Liver (tissue), 8 donors: ENCODE measurements at regions not wholly inside any gene's neighbourhood (a gene's known extent, or its start where the extent isn't known, plus 50 kb on each side); places are given as distances from the start of the nearest gene placed in this dataset.

ENCODE experiments used
- DNase-seq: peaks from one replicate; pipeline ENCODE4 v3.0.0-alpha.2; 2017; ENCODE audit warnings: low spot score
- H3K27ac ChIP-seq, 2 donors: one replicate each; pipeline ENCODE4 v1.7.0; 2013; ENCODE audit warnings: inconsistent platforms in 2 of 2, low read length in 2 of 2, control low read depth in 1 of 2, low read depth in 1 of 2, mild to moderate bottlenecking in 1 of 2
- H3K27me3 ChIP-seq, 4 donors: one replicate each; pipeline versions ENCODE4 v1.6.1 to v1.7.0; 2013; ENCODE audit warnings: low read length in 3 of 4, inconsistent platforms in 1 of 4, mild to moderate bottlenecking in 1 of 4, moderate library complexity in 1 of 4; ENCODE audit not compliant: control insufficient read depth in 4 of 4, insufficient read depth in 4 of 4
- H3K36me3 ChIP-seq, 4 donors: one replicate each; pipeline versions ENCODE4 v1.6.1 to v1.7.0; 2013; ENCODE audit warnings: low read length in 3 of 4, mild to moderate bottlenecking in 3 of 4, low read depth in 1 of 4, moderate library complexity in 1 of 4; ENCODE audit not compliant: control insufficient read depth in 4 of 4, insufficient read depth in 3 of 4
- H3K4me1 ChIP-seq, 4 donors: one replicate each; pipeline versions ENCODE4 v1.6.1 to v1.7.0; 2013; ENCODE audit warnings: low read length in 3 of 4, mild to moderate bottlenecking in 3 of 4, moderate library complexity in 1 of 4; ENCODE audit not compliant: control insufficient read depth in 4 of 4, insufficient read depth in 4 of 4
- H3K4me3 ChIP-seq, 3 donors: one replicate each; pipeline versions ENCODE4 v1.6.1 to v1.7.0; 2013; ENCODE audit warnings: low read length in 3 of 3, control low read depth in 1 of 3, low read depth in 1 of 3, mild to moderate bottlenecking in 1 of 3
- H3K9ac ChIP-seq, 2 donors: one replicate each; pipeline ENCODE4 v1.7.0; 2013; ENCODE audit warnings: low read length in 2 of 2, mild to moderate bottlenecking in 2 of 2, moderate library complexity in 2 of 2, control low read depth in 1 of 2, low read depth in 1 of 2
- H3K9me3 ChIP-seq, 4 donors: one replicate each; pipeline versions ENCODE4 v1.6.1 to v1.7.0; 2013; ENCODE audit warnings: low read length in 3 of 4; ENCODE audit not compliant: control insufficient read depth in 4 of 4
- EGR1 ChIP-seq, 2 donors: IDR thresholded peaks; 2 replicates each; pipeline ENCODE4 v1.6.1; 2016 to 2018; ENCODE audit warnings: antibody characterized with exemption in 2 of 2, low read depth in 2 of 2
- FOXA2 ChIP-seq: IDR thresholded peaks from 2 replicates; pipeline ENCODE4 v1.6.1; 2016; ENCODE audit warnings: antibody characterized with exemption
- GABPA ChIP-seq, 2 donors: IDR thresholded peaks in 1 of 2; conservative IDR thresholded peaks in 1 of 2; 2 replicates each; pipeline ENCODE4 v1.6.1; 2016; ENCODE audit warnings: antibody characterized with exemption in 2 of 2, mild to moderate bottlenecking in 1 of 2, moderate library complexity in 1 of 2
- HNF4A ChIP-seq, 2 donors: conservative IDR thresholded peaks; 2 replicates each; pipeline ENCODE4 v1.6.1; 2016; ENCODE audit warnings: antibody characterized with exemption in 2 of 2, mild to moderate bottlenecking in 2 of 2
- HNF4G ChIP-seq: IDR thresholded peaks from 2 replicates; pipeline ENCODE4 v1.6.1; 2016; ENCODE audit warnings: antibody characterized with exemption
- JUND ChIP-seq, 2 donors: IDR thresholded peaks; 2 replicates each; pipeline ENCODE4 v1.6.1; 2016; ENCODE audit warnings: antibody characterized with exemption in 2 of 2
- NR2F2 ChIP-seq: IDR thresholded peaks from 2 replicates; pipeline ENCODE4 v1.6.1; 2016; ENCODE audit warnings: antibody characterized with exemption
- RAD21 ChIP-seq, 2 donors: IDR thresholded peaks; 2 replicates each; pipeline ENCODE4 v1.6.1; 2016; ENCODE audit warnings: antibody characterized with exemption in 2 of 2, mild to moderate bottlenecking in 2 of 2
- RXRA ChIP-seq, 2 donors: IDR thresholded peaks; 2 replicates each; pipeline ENCODE4 v1.6.1; 2017 to 2018; ENCODE audit warnings: antibody characterized with exemption in 2 of 2, mild to moderate bottlenecking in 1 of 2
- SP1 ChIP-seq: IDR thresholded peaks from 2 replicates; pipeline ENCODE4 v1.6.1; 2018; ENCODE audit warnings: antibody characterized with exemption, mild to moderate bottlenecking
- TAF1 ChIP-seq: conservative IDR thresholded peaks from 2 replicates; pipeline ENCODE4 v1.6.1; 2016; ENCODE audit warnings: antibody characterized with exemption, mild to moderate bottlenecking
- WGBS: extraction: QIAGEN DNeasy Blood & Tissue Kit; methylation state at CpG from one replicate; pipeline ENCODE4 v1.1.7; 2013; 5-methylcytosine and 5-hydroxymethylcytosine counted together
- TF ChIP-seq, protein P1 (sequence below): IDR thresholded peaks from 2 replicates; pipeline ENCODE4 v1.6.1; 2016; ENCODE audit warnings: antibody characterized with exemption
- TF ChIP-seq, protein P2 (sequence below): fragments of 150-350 bp; IDR thresholded peaks from 2 replicates; pipeline ENCODE4 v1.5.1; 2017; ENCODE audit warnings: improper control_type of control experiment, low read depth, low read length; ENCODE audit not compliant: missing input control
- TF ChIP-seq, protein P3 (sequence below): IDR thresholded peaks from 2 replicates; pipeline ENCODE4 v1.6.1; 2016; ENCODE audit warnings: antibody characterized with exemption, mild to moderate bottlenecking
- TF ChIP-seq, protein P4 (sequence below): IDR thresholded peaks from 2 replicates; pipeline ENCODE4 v1.6.1; 2016; ENCODE audit warnings: antibody characterized with exemption
- TF ChIP-seq, protein P5 (sequence below): IDR thresholded peaks from 2 replicates; pipeline ENCODE4 v1.6.1; 2016; ENCODE audit warnings: antibody characterized with exemption
- donor health status: healthy.
- donor health status: healthy.
- donor health status: healthy.
- donor health status: healthy.
- donor health status: healthy.

DNA sequence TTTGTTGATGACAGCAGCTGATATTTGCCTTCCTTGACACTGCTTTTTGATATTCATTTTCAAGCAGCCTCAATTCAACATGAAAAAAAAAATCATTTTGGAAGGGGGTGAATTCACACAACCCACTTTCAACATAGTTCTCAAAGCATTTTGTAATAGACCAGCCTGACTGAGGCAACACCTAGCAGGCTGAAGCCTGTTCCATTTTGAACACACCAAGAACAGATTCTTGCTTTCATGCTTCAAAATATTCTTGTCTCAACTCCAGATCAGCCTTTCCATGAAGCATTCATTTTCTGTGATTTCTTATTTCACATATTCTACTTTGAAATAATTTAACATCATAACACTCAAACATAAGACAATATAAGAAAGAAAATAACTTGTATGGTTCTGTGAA lies 812.6 kb upstream of the POU3F3 start:
- TF ChIP-seq TAF1 (no peak), FOXA2 (no peak), HNF4A (conservative IDR thresholded peaks at IDR 0.05) (no peak), GABPA (IDR thresholded peaks at IDR 0.05 in 1 of 2, conservative IDR thresholded peaks at IDR 0.05 in 1 of 2) (no peak), RXRA (IDR thresholded peaks at IDR 0.05) (no peak), SP1 (no peak), RAD21 (IDR thresholded peaks at IDR 0.05) (no peak), NR2F2 (no peak)
- TF ChIP-seq, protein P1, sequence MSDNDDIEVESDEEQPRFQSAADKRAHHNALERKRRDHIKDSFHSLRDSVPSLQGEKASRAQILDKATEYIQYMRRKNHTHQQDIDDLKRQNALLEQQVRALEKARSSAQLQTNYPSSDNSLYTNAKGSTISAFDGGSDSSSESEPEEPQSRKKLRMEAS = no peak
- TF ChIP-seq, protein P2, sequence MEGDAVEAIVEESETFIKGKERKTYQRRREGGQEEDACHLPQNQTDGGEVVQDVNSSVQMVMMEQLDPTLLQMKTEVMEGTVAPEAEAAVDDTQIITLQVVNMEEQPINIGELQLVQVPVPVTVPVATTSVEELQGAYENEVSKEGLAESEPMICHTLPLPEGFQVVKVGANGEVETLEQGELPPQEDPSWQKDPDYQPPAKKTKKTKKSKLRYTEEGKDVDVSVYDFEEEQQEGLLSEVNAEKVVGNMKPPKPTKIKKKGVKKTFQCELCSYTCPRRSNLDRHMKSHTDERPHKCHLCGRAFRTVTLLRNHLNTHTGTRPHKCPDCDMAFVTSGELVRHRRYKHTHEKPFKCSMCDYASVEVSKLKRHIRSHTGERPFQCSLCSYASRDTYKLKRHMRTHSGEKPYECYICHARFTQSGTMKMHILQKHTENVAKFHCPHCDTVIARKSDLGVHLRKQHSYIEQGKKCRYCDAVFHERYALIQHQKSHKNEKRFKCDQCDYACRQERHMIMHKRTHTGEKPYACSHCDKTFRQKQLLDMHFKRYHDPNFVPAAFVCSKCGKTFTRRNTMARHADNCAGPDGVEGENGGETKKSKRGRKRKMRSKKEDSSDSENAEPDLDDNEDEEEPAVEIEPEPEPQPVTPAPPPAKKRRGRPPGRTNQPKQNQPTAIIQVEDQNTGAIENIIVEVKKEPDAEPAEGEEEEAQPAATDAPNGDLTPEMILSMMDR = no peak
- Histone ChIP-seq H3K27me3 (peaks cover 0 to 3% (median 1%) of the 10 kb centered on the region in 4 donors), H3K4me3 (no peak overlapping the region), H3K36me3 (no peaks in the 10 kb centered on the region), H3K27ac (no peak overlapping the region), H3K9ac (no peak overlapping the region), H3K9me3 (no peaks in the 10 kb centered on the region), H3K4me1 (no peaks in the 10 kb centered on the region)
- no peak for DNase-seq

DNA sequence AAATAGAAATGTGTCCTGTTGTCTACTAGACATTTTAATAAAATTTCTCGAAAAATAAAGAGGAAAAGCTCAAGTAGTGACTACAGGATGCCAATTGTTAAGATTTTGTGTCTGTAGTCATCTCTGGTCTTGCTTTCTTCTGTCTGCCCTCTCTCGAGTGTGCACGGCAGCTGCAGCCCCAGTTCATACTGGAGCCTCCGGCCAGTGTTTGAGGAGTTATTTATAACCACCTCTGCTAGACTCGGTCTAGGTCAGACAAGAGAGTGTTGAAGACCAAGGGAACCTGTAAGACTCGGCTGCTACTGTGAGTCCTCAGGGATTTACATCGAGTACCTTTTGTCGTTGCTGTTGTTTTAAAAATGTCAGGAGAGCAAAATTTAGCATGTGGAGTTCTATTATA lies 810.1 kb upstream of the POU3F3 start:
- TF ChIP-seq, protein P2 = no peak
- TF ChIP-seq, protein P3, sequence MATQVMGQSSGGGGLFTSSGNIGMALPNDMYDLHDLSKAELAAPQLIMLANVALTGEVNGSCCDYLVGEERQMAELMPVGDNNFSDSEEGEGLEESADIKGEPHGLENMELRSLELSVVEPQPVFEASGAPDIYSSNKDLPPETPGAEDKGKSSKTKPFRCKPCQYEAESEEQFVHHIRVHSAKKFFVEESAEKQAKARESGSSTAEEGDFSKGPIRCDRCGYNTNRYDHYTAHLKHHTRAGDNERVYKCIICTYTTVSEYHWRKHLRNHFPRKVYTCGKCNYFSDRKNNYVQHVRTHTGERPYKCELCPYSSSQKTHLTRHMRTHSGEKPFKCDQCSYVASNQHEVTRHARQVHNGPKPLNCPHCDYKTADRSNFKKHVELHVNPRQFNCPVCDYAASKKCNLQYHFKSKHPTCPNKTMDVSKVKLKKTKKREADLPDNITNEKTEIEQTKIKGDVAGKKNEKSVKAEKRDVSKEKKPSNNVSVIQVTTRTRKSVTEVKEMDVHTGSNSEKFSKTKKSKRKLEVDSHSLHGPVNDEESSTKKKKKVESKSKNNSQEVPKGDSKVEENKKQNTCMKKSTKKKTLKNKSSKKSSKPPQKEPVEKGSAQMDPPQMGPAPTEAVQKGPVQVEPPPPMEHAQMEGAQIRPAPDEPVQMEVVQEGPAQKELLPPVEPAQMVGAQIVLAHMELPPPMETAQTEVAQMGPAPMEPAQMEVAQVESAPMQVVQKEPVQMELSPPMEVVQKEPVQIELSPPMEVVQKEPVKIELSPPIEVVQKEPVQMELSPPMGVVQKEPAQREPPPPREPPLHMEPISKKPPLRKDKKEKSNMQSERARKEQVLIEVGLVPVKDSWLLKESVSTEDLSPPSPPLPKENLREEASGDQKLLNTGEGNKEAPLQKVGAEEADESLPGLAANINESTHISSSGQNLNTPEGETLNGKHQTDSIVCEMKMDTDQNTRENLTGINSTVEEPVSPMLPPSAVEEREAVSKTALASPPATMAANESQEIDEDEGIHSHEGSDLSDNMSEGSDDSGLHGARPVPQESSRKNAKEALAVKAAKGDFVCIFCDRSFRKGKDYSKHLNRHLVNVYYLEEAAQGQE = no peak
- TF ChIP-seq EGR1 (IDR thresholded peaks at IDR 0.05; ENCODE audit: low read depth in 2 of 2) (no peak), RAD21 (IDR thresholded peaks at IDR 0.05) (no peak), HNF4G (no peak), GABPA (IDR thresholded peaks at IDR 0.05 in 1 of 2, conservative IDR thresholded peaks at IDR 0.05 in 1 of 2) (no peak), HNF4A (conservative IDR thresholded peaks at IDR 0.05) (no peak), JUND (IDR thresholded peaks at IDR 0.05) (no peak), RXRA (IDR thresholded peaks at IDR 0.05) (no peak)
- TF ChIP-seq, protein P4, sequence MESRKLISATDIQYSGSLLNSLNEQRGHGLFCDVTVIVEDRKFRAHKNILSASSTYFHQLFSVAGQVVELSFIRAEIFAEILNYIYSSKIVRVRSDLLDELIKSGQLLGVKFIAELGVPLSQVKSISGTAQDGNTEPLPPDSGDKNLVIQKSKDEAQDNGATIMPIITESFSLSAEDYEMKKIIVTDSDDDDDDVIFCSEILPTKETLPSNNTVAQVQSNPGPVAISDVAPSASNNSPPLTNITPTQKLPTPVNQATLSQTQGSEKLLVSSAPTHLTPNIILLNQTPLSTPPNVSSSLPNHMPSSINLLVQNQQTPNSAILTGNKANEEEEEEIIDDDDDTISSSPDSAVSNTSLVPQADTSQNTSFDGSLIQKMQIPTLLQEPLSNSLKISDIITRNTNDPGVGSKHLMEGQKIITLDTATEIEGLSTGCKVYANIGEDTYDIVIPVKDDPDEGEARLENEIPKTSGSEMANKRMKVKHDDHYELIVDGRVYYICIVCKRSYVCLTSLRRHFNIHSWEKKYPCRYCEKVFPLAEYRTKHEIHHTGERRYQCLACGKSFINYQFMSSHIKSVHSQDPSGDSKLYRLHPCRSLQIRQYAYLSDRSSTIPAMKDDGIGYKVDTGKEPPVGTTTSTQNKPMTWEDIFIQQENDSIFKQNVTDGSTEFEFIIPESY = no peak
- TF ChIP-seq, protein P5, sequence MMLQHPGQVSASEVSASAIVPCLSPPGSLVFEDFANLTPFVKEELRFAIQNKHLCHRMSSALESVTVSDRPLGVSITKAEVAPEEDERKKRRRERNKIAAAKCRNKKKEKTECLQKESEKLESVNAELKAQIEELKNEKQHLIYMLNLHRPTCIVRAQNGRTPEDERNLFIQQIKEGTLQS = no peak
- TF ChIP-seq, protein P1 = no peak
- peaks cover 0 to 3% (median 0%) of the 10 kb centered on the region in 4 donors for H3K27me3 ChIP-seq
- no peak for DNase-seq
- no peak overlapping the region for H3K4me3 ChIP-seq
- H3K9ac ChIP-seq = no peak overlapping the region
- H3K9me3 ChIP-seq = no peaks in the 10 kb centered on the region
- no peaks in the 10 kb centered on the region for H3K36me3 ChIP-seq
- 55% methylated on average over 8 of the region's 8 CpGs for WGBS
- H3K4me1 ChIP-seq = no peaks in the 10 kb centered on the region
- no peak overlapping the region for H3K27ac ChIP-seq
